NCI-H2029 (cell line): ENCODE measurements at regions not wholly inside any gene's neighbourhood (a gene's known extent, or its start where the extent isn't known, plus 50 kb on each side); places are given as distances from the start of the nearest gene placed in this dataset.

Experiments used
- DNase-seq: peaks from one replicate; lab custom pipeline; 2025; lab: John Stamatoyannopoulos, UW

DNA sequence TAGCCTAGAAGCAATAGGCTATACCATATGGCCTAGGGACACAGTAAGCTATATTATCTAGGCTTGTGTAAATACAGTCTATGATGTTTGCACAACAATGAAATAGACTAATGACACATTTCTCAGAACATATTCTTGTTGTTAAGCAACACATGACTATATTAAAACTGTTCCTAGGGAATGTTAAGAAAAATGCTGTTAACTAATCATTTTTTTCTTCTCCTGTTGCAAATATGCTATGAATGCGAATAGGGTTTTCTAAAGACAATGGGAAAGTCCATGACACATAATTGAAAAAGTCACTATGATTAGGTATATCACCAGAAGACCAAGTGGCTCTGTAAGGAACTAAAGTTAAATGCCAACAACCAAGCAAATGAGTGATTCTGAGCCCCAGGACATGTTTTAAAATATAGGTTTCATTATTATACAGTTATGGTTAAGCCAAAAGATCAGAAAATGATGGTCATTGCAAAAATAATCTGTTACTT is 454.0 kb upstream of the SORCS1 start:
- no peak for DNase-seq

GRCh38 chr10:107616463-107617410 is 452.2 kb upstream of the SORCS1 start:
- DNase-seq, result no peak

- DNase-seq, result no peak
Observed at GRCh38 chr10:107616031-107616430, 451.5 kb upstream of the SORCS1 start.

DNA sequence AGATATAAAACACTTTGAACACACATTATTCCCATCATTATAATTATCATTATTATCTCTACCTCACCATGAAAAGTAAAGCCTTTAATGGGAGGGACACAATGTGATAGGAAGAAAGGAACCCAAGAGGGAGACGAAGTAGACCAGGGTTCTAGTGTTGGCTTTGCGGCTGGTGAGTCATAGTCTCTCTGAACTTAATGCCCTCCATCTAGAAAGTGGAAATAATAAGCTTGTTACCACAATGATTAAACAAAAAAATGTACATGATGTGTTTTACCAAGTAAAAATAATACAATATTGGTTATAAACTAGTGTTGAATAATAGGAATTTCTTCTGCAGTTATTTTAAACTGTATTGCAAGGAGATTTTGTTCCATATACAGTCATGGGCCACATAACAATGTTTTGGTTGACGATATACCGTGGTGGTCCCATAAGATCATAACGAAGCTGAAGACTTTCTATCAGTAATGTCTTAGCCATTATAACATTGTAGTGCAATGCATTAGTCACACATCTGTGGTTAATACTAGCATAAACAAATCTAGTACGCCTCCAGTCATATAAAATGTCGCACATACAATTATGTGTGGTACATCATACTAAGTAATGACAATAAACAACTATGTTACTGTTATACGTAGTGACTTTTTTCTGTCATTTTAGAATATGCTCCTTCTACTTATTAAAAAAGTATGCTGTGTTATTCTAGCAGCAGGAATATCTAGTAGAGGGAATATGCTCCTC is 450.6 kb upstream of the SORCS1 start:
- peak; percentile 37 for DNase-seq

- peak; percentile 33 for DNase-seq
Observed at GRCh38 chr10:107611115-107611514, 446.6 kb upstream of the SORCS1 start.

DNA sequence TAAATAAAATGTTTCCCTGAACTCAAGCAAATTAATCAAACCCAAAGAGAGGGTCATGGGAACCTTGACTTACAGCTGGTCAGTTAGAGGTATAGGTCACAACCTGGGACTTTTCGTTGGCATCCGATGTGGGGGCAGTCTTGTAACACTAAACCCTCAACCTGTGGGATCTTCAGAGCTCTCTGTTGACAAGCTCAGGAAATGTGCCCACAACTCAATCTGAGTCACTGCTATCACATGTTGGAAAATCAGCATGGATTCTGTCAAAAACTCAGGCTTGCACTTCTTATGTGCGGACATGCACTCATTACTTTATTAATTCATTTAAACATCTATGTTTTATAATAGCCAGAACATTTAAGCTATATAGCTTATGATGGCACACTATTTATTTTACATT is 424.6 kb upstream of the SORCS1 start:
- no peak for DNase-seq

- DNase-seq, result no peak
Observed at GRCh38 chr10:107585630-107586029, 421.1 kb upstream of the SORCS1 start.

- no peak for DNase-seq
Observed at GRCh38 chr10:107583974-107584373, 419.5 kb upstream of the SORCS1 start.

DNA sequence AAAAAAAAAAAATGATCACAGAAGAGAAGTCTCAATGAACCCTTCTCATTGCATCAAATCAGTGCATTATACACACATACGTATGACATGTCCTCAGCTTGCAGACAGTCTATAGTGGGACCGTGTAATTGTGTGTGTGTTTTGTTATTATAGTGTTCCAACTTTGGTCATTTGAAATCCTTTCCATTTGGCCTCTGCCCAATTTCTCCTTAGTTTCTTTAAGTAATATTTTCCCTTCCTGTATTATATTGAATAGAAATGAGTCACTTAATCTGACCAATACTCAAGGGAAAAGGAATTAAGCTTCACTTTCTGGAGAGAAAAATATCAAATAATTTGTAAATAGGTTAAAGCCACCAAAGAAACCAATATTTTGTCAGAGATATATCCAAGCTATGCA is 415.5 kb upstream of the SORCS1 start:
- no peak for DNase-seq

- no peak for DNase-seq
Observed at GRCh38 chr10:107577221-107577620, 412.7 kb upstream of the SORCS1 start.

GRCh38 chr10:107576746-107577145 is 412.2 kb upstream of the SORCS1 start:
- no peak for DNase-seq

- DNase-seq, result no peak
Observed at GRCh38 chr10:107565014-107565413, 400.5 kb upstream of the SORCS1 start.

DNA sequence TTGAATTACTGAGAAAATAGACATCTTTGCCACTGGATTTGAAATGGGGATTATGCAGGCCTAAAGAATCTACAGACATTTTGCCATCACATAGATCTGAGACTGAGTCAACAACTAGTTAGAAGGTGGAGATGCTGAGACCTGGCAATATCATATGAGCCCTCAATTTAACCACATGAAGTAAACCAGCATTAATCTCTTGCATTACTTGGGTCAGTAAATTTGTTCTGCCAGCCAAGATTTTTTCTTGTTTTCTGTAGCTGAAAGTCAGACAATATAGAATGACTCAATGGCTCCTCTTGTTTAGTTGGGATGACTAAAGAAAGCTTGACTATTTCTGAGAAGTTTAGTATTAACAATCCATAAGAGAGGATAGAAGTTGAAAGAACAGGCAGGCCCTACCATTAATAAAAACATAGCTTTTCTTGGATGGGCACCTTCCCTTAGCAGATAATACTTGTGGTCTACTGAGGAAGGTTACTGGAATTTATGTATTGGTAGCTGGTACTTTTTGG is 396.7 kb upstream of the SORCS1 start:
- no peak for DNase-seq

- no peak for DNase-seq
Observed at GRCh38 chr10:107557916-107558315, 393.4 kb upstream of the SORCS1 start.

DNA sequence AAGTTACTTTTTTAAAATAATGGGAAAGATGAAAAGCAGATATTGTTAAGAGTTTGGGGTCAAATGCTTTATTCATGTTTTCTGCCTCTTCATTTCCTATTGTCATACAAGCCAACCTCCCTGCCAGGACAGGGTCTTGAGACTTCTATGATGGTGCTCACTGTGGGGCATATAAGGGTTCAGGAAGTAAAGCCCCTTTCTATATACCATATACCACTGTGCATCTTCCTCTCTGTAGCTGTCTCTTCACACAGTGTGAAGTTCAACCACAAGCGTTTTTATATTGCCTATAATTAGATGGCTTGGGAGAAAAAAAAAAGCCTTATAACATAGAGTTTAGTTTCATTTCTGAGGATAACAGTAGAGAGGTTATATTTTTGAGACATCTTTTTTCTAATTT is 389.8 kb upstream of the SORCS1 start:
- DNase-seq, result no peak

- DNase-seq, result no peak
Observed at GRCh38 chr10:107553470-107553869, 389.0 kb upstream of the SORCS1 start.

DNA sequence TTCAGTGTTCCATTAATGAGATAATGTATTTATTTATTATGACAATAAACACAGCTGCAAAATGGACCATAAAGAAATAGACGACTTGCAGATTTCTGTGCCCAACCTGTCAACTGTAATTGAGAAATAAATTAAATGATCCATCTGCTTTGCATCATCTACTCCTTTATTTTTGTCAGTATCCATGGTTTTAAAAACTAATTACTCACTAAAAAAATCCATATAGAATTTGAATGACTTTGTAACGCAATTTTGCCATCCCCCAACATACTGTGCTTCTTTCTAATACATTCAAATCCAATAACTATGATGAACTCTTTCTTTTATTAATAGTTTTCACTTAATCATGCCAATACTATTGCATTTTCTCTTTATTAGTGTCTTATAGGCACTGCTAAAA is 388.5 kb upstream of the SORCS1 start:
- DNase-seq, result no peak

DNA sequence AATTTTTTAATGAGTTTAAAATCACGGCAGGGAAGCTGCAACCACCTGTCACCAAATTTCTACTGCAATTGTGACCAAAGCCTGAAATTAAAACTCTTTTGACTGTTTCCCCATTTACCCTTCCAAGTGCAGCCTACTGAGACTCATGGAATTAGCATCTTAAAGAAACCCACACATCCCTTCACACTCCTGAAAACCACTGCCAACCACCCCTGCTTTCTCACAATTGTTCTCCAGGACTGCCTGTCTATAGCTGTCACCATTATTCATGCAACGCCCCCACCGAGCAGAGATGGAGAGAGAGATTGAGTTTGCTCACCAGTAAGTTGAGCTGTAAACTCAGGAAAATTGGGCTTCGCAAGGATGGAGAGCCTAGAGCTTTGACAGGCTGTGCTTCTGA is 383.8 kb upstream of the SORCS1 start:
- DNase-seq, result no peak

DNA sequence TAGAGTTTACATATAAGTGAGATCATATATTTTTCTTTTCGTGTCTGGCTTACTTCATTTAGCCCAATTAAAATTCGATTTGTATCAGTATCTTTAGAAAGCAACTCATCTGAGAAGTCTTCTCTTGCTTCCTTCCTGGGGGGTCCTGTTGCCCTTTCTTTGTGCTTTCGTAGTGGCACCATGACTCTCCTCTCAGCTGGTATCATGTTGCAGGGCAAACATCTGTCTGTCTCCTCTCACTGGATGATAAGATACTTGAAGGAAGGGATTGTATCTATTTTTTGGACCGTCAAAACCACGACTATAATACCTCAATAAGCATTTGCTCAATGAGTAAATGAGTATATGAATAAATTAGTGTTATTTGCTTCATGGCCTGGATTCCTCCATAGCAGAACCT is 382.5 kb upstream of the SORCS1 start:
- no peak for DNase-seq

GRCh38 chr10:107546284-107546683 is 381.8 kb upstream of the SORCS1 start:
- no peak for DNase-seq

DNA sequence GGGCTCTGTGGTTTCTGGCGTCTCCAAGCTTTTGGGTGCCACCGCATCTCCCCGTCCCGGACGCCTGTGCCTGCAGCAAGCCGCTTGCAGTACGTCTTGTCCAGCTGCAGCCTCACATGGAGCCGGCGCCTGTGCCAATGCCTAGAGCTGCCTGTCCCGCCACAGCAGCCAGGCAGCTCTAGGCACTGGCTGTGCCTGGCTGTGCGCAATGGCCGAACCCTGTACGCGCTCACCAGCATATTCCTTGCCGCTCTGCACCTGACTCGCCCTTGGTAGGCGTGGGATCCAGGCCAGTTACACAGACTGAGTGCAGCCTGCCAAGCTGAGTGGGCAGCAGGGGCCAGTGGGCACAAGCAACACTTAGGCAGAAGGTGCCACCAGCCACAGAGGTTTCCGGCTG is 381.2 kb upstream of the SORCS1 start:
- DNase-seq, result no peak

- DNase-seq, result no peak
Observed at GRCh38 chr10:107544706-107545520, 380.4 kb upstream of the SORCS1 start.
